ENCODE measurements at regions not wholly inside any gene's neighbourhood (a gene's known extent, or its start where the extent isn't known, plus 50 kb on each side); places are given as distances from the start of the nearest gene placed in this dataset.
"Not testable (repeated sequence)": the region's sequence is repeated elsewhere in the genome, so short reads cannot be mapped to it uniquely, and the experiment has no call there.

DNA sequence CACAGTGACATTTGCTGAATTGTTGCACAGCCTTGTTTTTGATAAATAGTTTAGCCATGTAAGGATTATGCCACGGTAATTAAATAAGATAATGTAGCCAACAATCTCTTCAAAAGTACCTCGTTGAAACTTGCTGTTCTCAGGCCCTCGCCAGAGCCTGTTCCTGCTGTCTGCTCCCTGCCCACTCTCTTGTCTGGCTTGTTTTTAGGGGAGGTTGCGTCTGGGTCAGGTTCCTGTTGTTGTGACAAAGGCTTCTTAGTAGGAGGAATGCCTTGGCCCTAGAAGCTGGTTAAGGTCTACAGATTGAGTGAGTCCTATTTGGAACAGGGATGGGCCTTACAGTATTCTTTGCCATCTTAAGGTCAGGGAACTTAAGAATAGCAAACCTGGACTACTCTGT lies 294.0 kb upstream of the NOTCH2NLA start:
- not testable (repeated sequence) for H3K9ac ChIP-seq (ENCODE audit: low read length); H2AFZ ChIP-seq (ENCODE audit: low read length); H3K9me2 ChIP-seq (replicated peaks; ENCODE audit: insufficient read depth, low read length); H3K36me3 ChIP-seq (ENCODE audit: insufficient read depth, low read length); H3K4me3 ChIP-seq (ENCODE audit: low read length); H3K79me2 ChIP-seq (ENCODE audit: low read length); H3K4me2 ChIP-seq (ENCODE audit: low read depth, low read length, poor library complexity, severe bottlenecking); H4K20me1 ChIP-seq (ENCODE audit: insufficient read depth, low read depth, low read length); DNase-seq; H3K27me3 ChIP-seq (ENCODE audit: low read length); H3K9me3 ChIP-seq (ENCODE audit: low read length); H3K4me1 ChIP-seq (ENCODE audit: low read length); H3K27ac ChIP-seq (ENCODE audit: low read length)

DNA sequence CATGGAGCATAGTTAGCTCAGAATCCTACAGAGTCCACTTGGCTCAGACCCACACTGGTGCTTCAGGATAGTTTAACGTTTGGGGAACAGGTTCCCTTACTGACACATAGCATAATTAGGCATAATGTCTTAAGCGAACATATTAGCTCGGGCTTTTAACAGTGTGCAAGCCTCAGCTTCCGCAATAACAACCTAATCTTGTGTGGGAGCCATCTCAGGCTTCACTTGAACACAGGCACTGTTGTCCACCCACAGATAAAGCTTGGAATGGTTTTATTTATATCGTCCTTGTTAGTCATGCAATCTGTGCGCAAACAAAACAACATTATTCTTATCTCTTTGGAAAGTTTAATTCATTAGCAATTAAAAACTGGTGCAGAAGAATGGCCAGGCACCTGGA lies 293.5 kb upstream of the NOTCH2NLA start:
- not testable (repeated sequence) for DNase-seq; H2AFZ ChIP-seq (ENCODE audit: low read length); H3K9me2 ChIP-seq (replicated peaks; ENCODE audit: insufficient read depth, low read length); H3K27me3 ChIP-seq (ENCODE audit: low read length); H4K20me1 ChIP-seq (ENCODE audit: insufficient read depth, low read depth, low read length); H3K79me2 ChIP-seq (ENCODE audit: low read length); H3K36me3 ChIP-seq (ENCODE audit: insufficient read depth, low read length); H3K4me2 ChIP-seq (ENCODE audit: low read depth, low read length, poor library complexity, severe bottlenecking); H3K4me3 ChIP-seq (ENCODE audit: low read length); H3K27ac ChIP-seq (ENCODE audit: low read length); H3K9ac ChIP-seq (ENCODE audit: low read length); H3K9me3 ChIP-seq (ENCODE audit: low read length); H3K4me1 ChIP-seq (ENCODE audit: low read length)

DNA sequence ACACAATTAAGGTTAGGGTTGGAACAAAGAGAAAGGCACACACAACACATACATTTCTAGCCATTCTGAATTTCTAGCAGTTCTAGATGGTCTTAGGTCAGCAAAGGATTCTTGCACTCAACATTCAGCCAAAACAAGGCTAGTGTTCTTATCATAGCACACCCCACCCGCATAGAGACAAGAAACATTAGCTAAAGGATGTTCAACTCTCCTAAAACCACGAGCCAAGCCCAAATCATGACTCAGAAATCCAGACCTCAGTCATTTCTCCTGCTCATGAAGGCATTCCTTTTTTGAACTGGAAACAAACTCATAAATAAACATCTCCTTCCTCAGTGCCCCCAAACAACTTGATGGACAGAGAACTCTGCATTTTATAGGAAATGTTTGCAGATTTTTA lies 293.0 kb upstream of the NOTCH2NLA start:
- H3K9me3 ChIP-seq (ENCODE audit: low read length); H3K4me1 ChIP-seq (ENCODE audit: low read length); H3K4me2 ChIP-seq (ENCODE audit: low read depth, low read length, poor library complexity, severe bottlenecking); H2AFZ ChIP-seq (ENCODE audit: low read length); H4K20me1 ChIP-seq (ENCODE audit: insufficient read depth, low read depth, low read length); H3K27ac ChIP-seq (ENCODE audit: low read length); H3K27me3 ChIP-seq (ENCODE audit: low read length); H3K9me2 ChIP-seq (replicated peaks; ENCODE audit: insufficient read depth, low read length); H3K36me3 ChIP-seq (ENCODE audit: insufficient read depth, low read length); DNase-seq; H3K9ac ChIP-seq (ENCODE audit: low read length); H3K79me2 ChIP-seq (ENCODE audit: low read length); H3K4me3 ChIP-seq (ENCODE audit: low read length): not testable (repeated sequence)

DNA sequence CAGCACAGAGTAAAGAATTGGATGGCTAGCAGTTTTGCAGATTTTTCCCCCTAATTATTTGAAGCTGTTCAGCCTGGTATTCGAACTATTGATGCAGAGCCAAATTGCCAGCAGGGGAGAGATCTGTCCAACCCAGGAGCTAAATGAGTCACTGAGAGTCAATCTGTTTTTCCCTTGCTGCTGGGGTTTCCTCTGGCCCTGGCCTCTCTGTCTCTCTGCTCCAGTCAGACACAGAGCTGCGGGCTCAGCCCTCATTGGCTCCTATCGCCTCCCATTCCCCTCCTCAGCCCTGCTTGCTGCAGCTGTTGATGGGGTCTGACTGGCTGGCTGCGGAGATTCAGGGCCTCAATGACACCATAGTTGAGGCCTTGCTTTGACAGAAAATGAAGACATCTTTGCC lies 284.9 kb upstream of the NOTCH2NLA start:
- H3K27me3 ChIP-seq (ENCODE audit: low read length); H3K9me3 ChIP-seq (ENCODE audit: low read length); H3K4me3 ChIP-seq (ENCODE audit: low read length); H3K27ac ChIP-seq (ENCODE audit: low read length); H3K79me2 ChIP-seq (ENCODE audit: low read length); H3K9me2 ChIP-seq (replicated peaks; ENCODE audit: insufficient read depth, low read length); H3K36me3 ChIP-seq (ENCODE audit: insufficient read depth, low read length); H3K4me1 ChIP-seq (ENCODE audit: low read length); H2AFZ ChIP-seq (ENCODE audit: low read length); H4K20me1 ChIP-seq (ENCODE audit: insufficient read depth, low read depth, low read length); DNase-seq; H3K9ac ChIP-seq (ENCODE audit: low read length); H3K4me2 ChIP-seq (ENCODE audit: low read depth, low read length, poor library complexity, severe bottlenecking): not testable (repeated sequence)

DNA sequence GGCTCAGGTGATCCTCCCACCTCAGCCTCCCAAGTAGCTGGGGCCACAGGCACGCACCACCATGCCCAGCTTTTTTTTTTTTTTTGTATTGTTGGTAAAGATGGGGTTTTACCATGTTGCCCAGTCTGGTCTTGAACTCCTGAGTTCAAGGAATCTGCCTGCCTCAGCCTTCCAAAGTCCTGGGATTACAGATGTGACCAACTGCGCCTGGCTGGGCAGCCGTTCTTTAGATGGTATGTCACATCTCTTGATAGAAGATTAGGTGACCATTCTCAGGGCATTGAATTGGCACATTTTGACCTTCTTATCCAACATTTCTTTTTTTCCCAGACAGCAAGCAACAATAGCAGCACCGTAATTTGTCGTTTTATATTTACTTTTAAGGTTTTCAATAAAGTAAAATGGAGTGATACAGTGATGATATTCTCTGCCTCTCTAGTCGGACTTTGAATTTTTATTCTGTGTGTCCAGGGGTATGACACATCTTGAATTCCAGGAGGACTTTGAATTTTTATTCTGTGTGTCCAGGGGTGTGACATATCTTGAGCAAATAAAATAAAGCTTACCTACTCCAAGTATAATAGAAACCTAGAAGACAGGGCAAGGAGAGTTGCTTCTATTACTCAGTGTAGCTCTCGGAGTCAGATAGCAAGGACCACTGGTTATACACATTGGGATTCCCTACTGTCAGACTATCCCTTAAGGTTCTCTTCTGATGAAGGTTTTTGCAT lies 282.4 kb upstream of the NOTCH2NLA start:
- H3K9me3 ChIP-seq (ENCODE audit: low read length); H2AFZ ChIP-seq (ENCODE audit: low read length); H3K9ac ChIP-seq (ENCODE audit: low read length); H3K4me2 ChIP-seq (ENCODE audit: low read depth, low read length, poor library complexity, severe bottlenecking); H4K20me1 ChIP-seq (ENCODE audit: insufficient read depth, low read depth, low read length); H3K27ac ChIP-seq (ENCODE audit: low read length); H3K4me1 ChIP-seq (ENCODE audit: low read length); H3K36me3 ChIP-seq (ENCODE audit: insufficient read depth, low read length); H3K9me2 ChIP-seq (replicated peaks; ENCODE audit: insufficient read depth, low read length); H3K79me2 ChIP-seq (ENCODE audit: low read length); DNase-seq; H3K4me3 ChIP-seq (ENCODE audit: low read length); H3K27me3 ChIP-seq (ENCODE audit: low read length): not testable (repeated sequence)

DNA sequence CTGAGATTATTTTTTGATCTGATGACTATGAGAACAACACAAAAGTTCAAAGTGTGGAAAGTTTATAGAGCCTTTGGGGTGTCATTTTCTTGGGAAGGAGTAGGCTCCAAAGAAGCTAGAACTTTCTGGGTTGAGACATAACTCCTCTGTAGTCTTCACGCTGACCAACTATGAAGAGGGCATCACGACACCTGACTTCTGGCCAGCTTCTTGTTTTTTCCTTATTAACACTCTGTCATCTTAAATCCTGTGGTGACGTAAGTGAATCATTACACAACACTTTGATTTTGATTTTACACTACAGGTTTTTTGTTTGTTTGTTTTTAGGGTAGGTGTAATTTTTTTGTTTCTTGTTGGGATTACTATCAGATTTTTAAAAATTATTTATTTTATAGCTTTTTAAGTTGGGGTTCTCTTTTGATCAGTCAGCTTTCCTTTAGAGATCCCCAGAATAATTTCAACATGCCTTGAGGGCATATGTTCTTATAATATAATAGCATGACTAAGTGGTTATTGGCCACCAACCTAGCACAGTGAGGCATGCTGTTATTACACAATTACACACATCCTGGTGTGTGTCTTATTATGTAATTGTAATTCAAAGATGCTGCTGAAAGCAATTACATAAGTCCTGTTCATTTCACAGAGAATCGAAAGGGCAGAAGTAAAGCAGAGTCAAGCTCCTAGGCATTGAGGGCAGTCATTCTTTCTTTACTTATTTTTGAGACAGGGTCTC lies 281.6 kb upstream of the NOTCH2NLA start:
- H2AFZ ChIP-seq (ENCODE audit: low read length); H3K79me2 ChIP-seq (ENCODE audit: low read length); H3K27me3 ChIP-seq (ENCODE audit: low read length); H3K4me3 ChIP-seq (ENCODE audit: low read length); H3K36me3 ChIP-seq (ENCODE audit: insufficient read depth, low read length); H3K9me2 ChIP-seq (replicated peaks; ENCODE audit: insufficient read depth, low read length); H3K4me2 ChIP-seq (ENCODE audit: low read depth, low read length, poor library complexity, severe bottlenecking); DNase-seq; H4K20me1 ChIP-seq (ENCODE audit: insufficient read depth, low read depth, low read length); H3K9me3 ChIP-seq (ENCODE audit: low read length); H3K4me1 ChIP-seq (ENCODE audit: low read length); H3K27ac ChIP-seq (ENCODE audit: low read length); H3K9ac ChIP-seq (ENCODE audit: low read length): not testable (repeated sequence)

DNA sequence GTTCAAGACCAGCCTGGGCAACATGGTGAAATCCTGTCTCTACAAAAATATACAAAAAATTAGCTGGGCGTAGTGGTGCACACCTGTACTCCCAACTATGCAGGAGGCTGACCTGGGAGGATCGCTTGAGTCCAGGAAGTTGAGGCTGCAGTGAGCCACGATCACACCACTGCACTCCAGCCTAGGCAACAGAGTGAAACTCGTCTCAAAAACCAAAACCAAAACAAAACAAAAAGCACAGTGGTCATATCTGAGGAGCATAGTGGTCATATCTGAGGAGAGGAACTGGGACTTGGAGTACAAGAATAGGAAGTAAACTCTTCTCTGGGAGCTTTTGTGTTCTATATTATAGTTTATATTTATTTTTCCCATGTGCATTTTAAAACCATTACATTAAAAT lies 275.3 kb upstream of the NOTCH2NLA start:
- H3K4me2 ChIP-seq (ENCODE audit: low read depth, low read length, poor library complexity, severe bottlenecking); DNase-seq; H3K36me3 ChIP-seq (ENCODE audit: insufficient read depth, low read length); H4K20me1 ChIP-seq (ENCODE audit: insufficient read depth, low read depth, low read length); H3K4me3 ChIP-seq (ENCODE audit: low read length); H3K9ac ChIP-seq (ENCODE audit: low read length); H3K4me1 ChIP-seq (ENCODE audit: low read length); H3K9me3 ChIP-seq (ENCODE audit: low read length); H3K27ac ChIP-seq (ENCODE audit: low read length); H3K27me3 ChIP-seq (ENCODE audit: low read length); H3K79me2 ChIP-seq (ENCODE audit: low read length); H2AFZ ChIP-seq (ENCODE audit: low read length); H3K9me2 ChIP-seq (replicated peaks; ENCODE audit: insufficient read depth, low read length): not testable (repeated sequence)

DNA sequence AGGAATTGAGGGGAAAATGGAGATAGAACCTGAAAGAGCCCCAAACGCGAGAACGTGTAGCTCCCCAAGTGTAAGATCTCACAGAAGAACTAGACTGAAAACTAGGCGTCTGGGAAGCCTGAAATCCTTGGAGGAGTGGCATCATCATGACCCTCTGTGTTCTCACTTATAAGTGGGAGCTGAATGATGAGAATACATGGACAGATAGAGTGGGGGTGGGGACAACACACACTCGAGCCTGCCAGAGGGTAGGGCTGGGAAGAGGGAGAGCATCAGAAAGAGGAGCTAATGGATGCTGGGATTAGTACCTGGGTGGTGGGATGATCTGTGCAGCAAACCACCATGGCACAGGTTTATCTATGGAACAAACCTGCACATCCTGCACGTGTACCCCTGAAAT lies 258.7 kb upstream of the NOTCH2NLA start:
- not testable (repeated sequence) for H3K27ac ChIP-seq (ENCODE audit: low read length); H2AFZ ChIP-seq (ENCODE audit: low read length); H3K9me3 ChIP-seq (ENCODE audit: low read length); DNase-seq; H3K9ac ChIP-seq (ENCODE audit: low read length); H3K4me1 ChIP-seq (ENCODE audit: low read length); H3K79me2 ChIP-seq (ENCODE audit: low read length); H3K36me3 ChIP-seq (ENCODE audit: insufficient read depth, low read length); H4K20me1 ChIP-seq (ENCODE audit: insufficient read depth, low read depth, low read length); H3K4me3 ChIP-seq (ENCODE audit: low read length); H3K27me3 ChIP-seq (ENCODE audit: low read length); H3K4me2 ChIP-seq (ENCODE audit: low read depth, low read length, poor library complexity, severe bottlenecking); H3K9me2 ChIP-seq (replicated peaks; ENCODE audit: insufficient read depth, low read length)
